Hepatocyte (in vitro differentiated cells): ENCODE measurements at regions not wholly inside any gene's neighbourhood (a gene's known extent, or its start where the extent isn't known, plus 50 kb on each side); places are given as distances from the start of the nearest gene placed in this dataset.

Experiments
- EZH2phosphoT487 ChIP-seq: fragments of 200-600 bp; sonication (generic); IDR thresholded peaks from one replicate; pipeline ENCODE4 v1.6.1; 2018; ENCODE audit warnings: antibody characterized with exemption, mild to moderate bottlenecking, low read depth, moderate library complexity; ENCODE audit not compliant: unreplicated experiment, severe bottlenecking
- TF ChIP-seq, protein P1 (sequence below): fragments of 200-600 bp; sonication (generic); IDR thresholded peaks from 2 replicates; pipeline ENCODE4 v1.5.1; 2016; ENCODE audit warnings: antibody characterized with exemption, mild to moderate bottlenecking; ENCODE audit not compliant: poor library complexity

DNA sequence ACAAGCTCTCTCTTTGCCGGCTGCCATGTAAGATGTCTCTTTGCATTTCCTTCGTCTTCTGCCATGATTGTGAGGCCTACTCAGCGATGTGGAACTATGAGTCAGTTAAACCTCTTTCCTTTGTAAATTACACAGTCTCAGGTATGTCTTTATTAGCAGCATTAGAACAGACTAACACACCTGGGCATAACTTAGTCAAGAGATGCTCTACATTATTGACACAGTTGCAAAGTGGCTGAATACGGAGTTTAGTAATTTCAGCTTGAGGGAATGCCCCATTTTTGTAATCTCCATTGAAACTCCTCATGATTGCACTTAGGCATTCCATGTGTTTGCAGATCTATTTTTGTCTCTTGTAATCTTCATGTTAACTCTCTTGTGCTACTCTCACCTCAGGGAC, 299.5 kb upstream of the HAND2 start:
- TF ChIP-seq, protein P1, sequence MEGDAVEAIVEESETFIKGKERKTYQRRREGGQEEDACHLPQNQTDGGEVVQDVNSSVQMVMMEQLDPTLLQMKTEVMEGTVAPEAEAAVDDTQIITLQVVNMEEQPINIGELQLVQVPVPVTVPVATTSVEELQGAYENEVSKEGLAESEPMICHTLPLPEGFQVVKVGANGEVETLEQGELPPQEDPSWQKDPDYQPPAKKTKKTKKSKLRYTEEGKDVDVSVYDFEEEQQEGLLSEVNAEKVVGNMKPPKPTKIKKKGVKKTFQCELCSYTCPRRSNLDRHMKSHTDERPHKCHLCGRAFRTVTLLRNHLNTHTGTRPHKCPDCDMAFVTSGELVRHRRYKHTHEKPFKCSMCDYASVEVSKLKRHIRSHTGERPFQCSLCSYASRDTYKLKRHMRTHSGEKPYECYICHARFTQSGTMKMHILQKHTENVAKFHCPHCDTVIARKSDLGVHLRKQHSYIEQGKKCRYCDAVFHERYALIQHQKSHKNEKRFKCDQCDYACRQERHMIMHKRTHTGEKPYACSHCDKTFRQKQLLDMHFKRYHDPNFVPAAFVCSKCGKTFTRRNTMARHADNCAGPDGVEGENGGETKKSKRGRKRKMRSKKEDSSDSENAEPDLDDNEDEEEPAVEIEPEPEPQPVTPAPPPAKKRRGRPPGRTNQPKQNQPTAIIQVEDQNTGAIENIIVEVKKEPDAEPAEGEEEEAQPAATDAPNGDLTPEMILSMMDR = no peak
- TF ChIP-seq EZH2phosphoT487 = no peak
